NCI-H1105 treated with DMSO at 0.1 percent for 48 hours (cell line): ENCODE measurements at regions not wholly inside any gene's neighbourhood (a gene's known extent, or its start where the extent isn't known, plus 50 kb on each side); places are given as distances from the start of the nearest gene placed in this dataset.
"Not testable (repeated sequence)": the region's sequence is repeated elsewhere in the genome, so short reads cannot be mapped to it uniquely, and the experiment has no call there.

Source experiments
- DNase-seq: peaks from one replicate; lab custom pipeline; 2025; lab: John Stamatoyannopoulos, UW

DNA sequence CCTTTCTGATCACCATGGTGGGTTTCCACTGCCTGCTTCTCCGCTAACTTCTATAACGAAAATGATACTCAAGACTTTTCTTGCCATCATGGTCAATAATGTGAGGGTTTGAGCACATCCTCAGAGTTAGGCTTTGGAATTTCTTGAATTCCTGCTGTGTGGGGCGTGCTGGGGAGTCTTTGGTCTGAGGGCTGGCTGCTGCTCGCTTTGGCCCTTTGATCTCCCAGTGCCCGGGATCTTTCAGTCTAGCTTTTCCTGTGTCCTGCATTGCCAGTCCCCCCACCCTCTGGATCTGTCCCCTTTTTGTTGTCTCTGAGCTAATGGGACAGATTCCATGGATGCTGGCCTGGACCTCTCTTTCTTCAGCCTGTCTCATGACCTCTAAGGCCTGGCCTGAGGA is 182.6 kb downstream of the NPIPA7 start:
- not testable (repeated sequence) for DNase-seq

DNA sequence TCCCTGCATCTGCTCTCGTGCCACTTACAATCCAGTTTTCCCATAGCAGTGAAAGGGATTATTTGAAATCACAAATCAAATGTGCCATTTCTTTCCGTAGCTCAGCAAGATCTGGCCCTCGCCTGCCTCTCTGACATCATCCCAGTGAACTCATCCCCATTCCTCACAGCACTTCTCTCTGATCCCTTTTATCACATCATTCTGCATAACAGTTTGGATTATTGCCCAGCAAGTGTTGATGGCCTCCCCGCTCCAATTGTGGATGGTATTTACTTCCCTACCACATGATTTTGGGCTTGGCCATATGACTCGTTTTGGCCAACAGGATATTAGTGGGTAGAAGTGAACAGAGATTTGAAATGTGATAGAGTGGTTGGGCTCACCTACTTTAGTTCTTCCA is 185.0 kb downstream of the NPIPA7 start:
- not testable (repeated sequence) for DNase-seq

GRCh38 chr16:16565326-16565725 is 186.4 kb downstream of the NPIPA7 start:
- DNase-seq, result not testable (repeated sequence)

DNA sequence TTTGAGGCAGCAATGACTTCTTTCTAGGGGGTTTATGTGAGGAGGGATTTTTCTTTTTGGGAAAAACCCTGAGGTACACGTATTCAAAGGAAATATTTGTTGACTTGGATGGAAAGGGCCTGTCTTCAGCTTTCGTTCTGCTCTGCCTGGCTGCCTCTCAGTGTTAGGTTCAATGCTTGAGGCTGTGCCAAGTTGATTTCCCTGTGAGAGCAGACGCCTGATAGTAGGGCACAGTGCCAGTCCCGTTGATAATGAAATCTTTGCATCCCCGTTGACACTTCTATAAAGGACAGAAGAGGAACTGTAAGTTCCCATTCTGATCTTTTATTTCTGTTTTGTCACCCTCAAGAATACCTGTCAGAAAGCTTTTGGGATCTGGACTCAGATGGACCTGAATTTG is 191.1 kb downstream of the NPIPA7 start:
- DNase-seq, result peak; percentile 68

- DNase-seq, result not testable (repeated sequence)
These were observed 191.9 kb downstream of the NPIPA7 start for GRCh38 chr16:16570874-16571273.

DNA sequence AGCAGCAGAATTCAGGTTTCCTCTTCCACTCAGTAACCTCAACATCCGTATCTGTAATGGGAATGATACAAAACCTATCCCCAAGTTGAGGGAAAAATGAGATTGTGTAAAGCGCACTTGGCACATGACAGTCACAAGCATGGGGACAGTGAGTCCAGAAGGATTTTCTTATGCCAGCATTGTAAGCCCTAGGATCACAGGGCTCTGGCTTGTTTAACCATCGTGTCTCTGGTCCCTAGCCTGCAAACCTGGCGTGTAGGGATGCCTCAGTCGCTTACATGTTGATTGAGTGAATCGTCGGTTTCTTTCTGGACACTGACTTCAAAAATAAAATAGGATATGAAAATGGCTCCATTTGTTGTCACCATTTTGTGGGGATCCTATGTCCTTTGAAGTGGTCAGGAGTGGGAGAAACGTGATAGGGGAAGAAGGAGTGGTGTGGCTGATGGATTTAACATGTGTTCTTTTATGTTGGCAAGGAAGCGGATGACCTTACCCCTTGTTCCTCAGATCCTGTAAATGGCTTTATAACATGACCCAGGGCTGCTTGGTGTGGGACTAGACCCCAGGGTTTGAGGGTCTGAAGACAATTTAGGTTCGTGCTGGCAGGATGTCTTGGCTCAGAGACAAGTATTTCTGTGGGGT is 193.3 kb downstream of the NPIPA7 start:
- DNase-seq, result not testable (repeated sequence)

GRCh38 chr16:16577062-16577461 is 198.1 kb downstream of the NPIPA7 start:
- peak; percentile 8 for DNase-seq

GRCh38 chr16:16578701-16579100 is 199.8 kb downstream of the NPIPA7 start:
- no peak for DNase-seq

- DNase-seq, result not testable (repeated sequence)
These were observed 204.0 kb downstream of the NPIPA7 start for GRCh38 chr16:16582916-16583315.

DNA sequence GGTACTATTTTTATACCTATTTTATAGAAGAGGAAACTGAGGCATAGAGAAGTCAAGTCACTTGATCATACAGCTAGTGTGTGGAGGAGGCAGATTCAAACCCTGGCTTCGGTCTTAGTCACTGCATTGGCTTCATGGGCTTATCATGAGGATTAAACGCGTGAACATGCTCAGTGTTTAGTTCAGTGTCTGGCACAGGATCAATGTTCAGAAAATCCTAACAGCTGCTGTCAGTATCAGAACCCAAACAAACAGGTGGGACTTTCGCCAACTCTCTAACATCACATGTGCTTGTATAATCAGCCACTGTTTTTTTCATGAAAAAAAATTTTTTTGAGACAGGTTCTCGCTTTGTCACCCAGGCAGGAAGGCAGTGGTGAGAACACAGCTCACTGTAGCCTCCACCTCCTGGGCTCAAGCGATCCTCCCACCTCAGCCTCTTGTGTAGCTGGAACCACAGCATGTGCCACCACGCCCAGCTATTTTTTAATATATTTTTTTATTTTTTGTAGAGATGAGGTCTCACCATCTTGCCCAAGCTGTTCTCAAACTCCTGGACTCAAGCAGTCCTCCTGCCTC is 207.2 kb downstream of the NPIPA7 start:
- DNase-seq, result not testable (repeated sequence)

- not testable (repeated sequence) for DNase-seq
These were observed 208.0 kb downstream of the NPIPA7 start for GRCh38 chr16:16586969-16587368.

- not testable (repeated sequence) for DNase-seq
These were observed 209.5 kb downstream of the NPIPA7 start for GRCh38 chr16:16588436-16588835.

DNA sequence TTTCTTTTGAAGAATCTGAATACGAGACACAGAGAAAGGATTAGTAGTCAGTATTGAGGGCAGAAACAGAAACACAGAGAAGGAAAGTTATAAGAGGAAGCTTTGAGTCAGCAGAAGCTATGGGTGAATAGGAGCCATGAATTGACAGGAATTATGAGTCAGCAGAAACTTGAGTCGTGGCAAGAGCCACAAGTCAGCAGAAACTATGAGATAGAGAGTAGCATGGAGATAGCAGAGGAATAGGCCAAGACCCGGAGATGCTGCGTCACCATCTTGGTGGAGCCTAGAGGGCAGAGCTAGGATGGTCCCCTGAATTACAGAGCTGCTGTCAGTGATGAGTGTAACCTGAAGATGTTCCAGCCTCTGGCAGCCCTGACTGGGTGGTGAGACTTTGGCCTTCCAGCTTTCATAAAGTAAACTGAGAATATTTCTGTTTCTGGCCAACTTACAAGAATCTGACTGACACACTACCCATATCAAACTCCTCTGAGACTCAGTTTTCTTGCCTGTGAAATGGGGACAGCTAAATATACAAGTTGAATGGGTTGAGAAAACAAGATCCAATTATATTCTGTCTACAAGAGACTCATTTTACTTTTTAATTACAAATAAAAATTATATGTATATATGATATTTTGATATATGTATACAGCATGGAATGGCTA is 211.8 kb downstream of the NPIPA7 start:
- DNase-seq, result not testable (repeated sequence)

DNA sequence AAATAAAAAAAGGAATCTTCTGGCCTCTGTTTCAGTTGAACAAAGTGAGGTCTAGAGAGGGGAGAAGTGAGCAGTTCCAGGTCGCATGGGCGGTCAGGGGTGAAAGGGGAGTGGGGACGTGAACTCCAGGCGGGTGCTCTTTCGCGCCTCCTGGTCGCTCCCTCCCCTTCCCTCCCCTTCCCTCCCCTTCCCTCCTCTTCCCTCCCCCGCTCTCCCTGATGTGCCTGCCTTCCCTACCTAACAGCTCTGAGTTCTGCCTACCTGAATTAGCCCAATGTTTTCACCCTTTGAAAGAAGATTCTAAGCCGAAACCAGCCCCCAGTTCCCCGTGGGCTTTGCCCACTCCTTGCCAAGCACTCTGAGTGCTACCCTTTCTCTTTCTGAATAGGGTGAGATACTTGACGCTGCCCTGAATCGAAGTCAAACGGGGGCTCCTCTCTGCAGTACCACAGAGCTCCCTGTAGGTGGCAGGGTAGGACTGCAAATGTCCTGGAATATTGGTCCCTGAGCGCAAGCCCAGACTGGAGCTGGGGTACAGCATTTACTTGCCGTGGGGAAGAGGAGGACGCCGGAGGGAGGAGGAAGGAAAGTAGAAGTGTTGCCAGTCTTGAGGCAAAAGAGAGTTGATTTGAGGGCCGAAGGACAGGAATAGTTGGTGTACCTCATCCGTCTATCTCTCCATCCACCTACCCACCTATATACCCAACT is 214.4 kb downstream of the NPIPA7 start:
- DNase-seq, result peak; percentile 16

DNA sequence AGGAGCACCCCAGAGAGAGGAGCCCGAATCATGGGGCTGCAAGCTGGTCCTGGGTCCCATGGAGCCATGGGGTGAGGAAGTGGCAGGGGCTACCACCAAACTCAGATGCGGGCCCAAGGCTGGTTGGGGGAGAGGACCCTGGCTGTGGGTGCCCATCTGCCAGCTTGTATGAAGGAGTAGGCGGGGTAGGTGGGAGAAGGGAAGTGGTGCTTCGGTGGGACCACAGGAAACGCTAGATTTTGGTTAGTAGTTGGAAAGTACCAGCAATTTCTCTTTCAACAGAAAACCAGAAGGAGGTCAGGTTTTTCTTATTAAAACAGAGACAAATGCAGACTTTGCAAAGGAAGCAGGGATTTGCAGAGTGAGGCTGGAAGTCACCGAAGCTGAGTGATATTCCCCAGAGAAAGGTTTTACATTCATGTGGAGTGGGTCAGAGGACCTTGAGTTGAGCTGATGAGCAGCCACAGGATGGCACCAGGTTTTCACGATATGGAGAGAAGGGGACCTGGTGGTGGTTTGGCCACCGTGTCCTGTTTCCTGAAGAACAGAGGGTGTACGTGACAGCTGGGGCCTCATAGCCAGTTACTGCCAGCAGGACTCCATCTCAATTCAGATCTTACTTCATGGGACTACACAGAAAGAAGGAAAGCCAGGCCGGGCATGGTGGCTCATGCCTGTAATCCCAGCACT is 216.2 kb downstream of the NPIPA7 start:
- not testable (repeated sequence) for DNase-seq

DNA sequence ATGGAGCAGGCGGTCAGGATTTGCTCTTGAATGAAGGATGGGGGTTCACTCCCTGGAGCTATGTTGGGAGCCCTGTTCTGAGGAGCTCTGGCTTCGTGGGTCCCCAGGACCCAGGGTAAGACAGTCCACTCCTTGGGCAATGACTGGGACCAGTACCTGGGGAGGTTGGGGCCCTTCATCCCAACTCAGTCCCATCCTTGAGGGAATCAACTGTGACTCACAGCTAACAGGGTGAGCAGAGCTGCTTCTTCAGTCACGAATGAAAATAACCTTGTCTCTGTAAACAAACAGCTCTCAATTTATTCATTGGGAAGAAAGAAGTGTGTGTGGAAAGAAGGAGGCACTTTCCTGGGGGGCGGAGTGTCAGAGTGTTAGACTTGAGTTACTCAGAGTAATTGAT is 222.3 kb downstream of the NPIPA7 start:
- DNase-seq, result not testable (repeated sequence)

DNA sequence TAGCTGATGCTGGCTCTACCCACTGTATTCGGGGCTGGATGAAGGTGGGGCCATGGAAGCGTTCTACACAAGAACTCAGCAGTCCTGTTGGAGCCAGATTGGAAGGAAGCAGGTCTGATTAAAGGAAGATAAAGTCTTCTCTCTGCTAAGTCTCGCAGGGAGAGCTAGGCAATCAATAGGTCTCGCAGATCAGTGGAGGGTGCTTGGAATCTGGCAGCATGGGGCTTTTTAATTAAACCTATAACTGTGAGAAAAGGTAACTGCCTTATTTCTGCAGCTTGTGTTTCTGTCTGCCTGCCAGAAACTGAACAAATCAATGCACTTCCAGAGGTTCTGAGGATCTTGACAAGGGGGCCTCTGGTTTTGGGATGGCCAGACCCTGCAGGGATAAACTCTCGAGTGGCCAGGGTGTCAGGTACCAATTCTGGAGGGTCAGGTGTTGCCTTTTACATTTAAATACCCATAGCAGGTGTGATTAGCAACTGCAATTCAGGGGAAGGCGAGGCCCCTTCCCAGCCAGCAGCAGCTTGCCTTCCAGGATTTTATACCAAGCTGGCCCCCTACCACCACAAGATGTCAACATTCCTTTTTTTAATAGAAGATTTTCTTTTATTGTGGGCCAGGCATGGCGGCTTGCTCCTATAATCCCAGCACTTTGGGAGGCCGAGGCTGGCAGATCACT is 228.6 kb downstream of the NPIPA7 start:
- not testable (repeated sequence) for DNase-seq

DNA sequence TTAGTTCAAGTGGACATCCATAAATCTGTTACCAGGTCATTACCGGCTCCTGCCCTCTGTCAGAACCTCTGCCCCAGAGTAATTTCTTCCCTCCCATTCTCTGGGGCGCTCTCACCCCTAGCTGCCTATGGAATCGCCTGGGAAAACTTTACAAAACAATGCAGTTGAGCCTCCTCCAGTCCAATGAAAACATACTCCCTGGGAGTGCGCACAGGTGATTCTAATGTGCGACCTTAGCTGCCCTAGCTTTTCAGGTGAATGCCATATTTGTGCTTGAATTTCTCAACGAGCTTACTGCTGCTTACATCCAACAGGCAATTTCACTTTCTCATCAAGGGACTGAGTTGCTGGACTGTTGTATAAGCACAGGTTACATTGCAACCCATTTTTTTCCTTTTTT is 230.7 kb downstream of the NPIPA7 start:
- DNase-seq, result not testable (repeated sequence)

DNA sequence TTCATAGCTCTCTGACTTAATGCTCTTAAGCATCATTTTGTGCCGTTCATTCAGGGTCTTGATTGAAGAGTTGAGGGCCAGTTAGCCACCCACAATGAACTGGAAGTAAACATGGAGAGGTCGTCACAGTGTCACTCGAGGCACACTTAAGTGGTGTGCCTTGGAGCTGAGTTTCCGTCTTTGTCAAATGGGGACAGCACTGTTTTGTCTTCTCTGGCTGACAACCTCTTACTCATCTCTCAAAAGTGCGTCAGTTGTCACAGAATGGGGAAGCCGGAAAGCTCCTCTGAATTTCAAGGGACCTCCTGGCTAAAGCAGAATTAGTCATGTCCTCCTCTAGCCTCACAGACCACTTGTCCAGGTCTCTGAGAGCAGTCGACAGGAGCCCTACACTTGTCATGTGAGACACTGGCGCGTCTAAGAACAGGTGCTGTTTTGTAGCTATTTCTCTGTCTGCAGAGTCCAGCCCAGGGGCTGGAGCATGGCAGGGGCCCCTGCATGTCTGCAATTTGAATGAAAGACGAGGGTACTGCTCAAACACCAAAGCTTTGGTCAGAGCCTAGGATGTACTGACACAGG is 231.5 kb downstream of the NPIPA7 start:
- not testable (repeated sequence) for DNase-seq

DNA sequence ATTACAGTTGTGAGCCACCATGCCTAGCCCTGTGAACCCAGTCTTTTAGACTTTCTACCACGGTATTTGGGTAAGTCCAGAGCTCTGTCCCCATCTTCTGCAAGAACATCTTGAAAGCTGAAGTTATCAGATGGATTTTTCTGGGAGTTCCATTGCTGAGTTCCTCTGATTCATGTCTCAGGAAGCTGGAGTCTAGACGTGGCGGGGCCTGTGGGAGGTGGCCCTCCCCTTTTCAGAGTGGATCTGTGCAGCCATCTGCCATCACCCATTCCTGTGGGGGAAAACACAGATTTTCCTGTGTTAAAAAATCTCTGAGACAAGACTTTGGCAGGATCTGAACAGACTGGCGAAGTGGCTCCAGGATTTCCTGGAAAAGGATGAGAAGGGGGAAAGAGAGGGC is 234.3 kb downstream of the NPIPA7 start:
- not testable (repeated sequence) for DNase-seq

GRCh38 chr16:16614484-16614883 is 235.5 kb downstream of the NPIPA7 start:
- DNase-seq, result not testable (repeated sequence)
